Natural killer cell (primary cell): ENCODE measurements at regions not wholly inside any gene's neighbourhood (a gene's known extent, or its start where the extent isn't known, plus 50 kb on each side); places are given as distances from the start of the nearest gene placed in this dataset.

ENCODE experiments used
- ATAC-seq, 3 donors: fragments of 150-1000 bp in 2 of 3; fragments of 200-7000 bp in 1 of 3; cut with Tn5 transposase; 1 replicate in 1 of 3; 2 replicates in 2 of 3; pipeline ENCODE4 v1.10.0; 2021; ENCODE audit warnings: mild to moderate bottlenecking in 2 of 3, moderate library complexity in 2 of 3
- DNase-seq, 2 donors: peaks; one replicate each; pipeline versions ENCODE4 v3.0.0 to v3.0.0-alpha.2; 2013 to 2021; ENCODE audit warnings: mixed read lengths in 1 of 2
- H3K27ac ChIP-seq: one replicate; pipeline ENCODE4 v1.5.1; 2013; ENCODE audit warnings: mild to moderate bottlenecking, low read length
- H3K27me3 ChIP-seq: one replicate; pipeline ENCODE4 v1.6.1; 2013; ENCODE audit warnings: low read length; ENCODE audit not compliant: control insufficient read depth, insufficient read depth
- H3K36me3 ChIP-seq: one replicate; pipeline ENCODE4 v1.6.1; 2013; ENCODE audit warnings: low read length; ENCODE audit not compliant: control insufficient read depth, insufficient read depth
- H3K4me1 ChIP-seq: one replicate; pipeline ENCODE4 v1.6.1; 2013; ENCODE audit warnings: low read length; ENCODE audit not compliant: control insufficient read depth, insufficient read depth
- H3K4me3 ChIP-seq: one replicate; pipeline ENCODE4 v1.5.1; 2013; ENCODE audit warnings: low read length
- H3K9me3 ChIP-seq: one replicate; pipeline ENCODE4 v1.6.1; 2013; ENCODE audit warnings: low read length; ENCODE audit not compliant: control insufficient read depth, insufficient read depth
- H3K27ac Mint-ChIP-seq, 2 donors: one replicate each; pipeline ENCODE4 v1.8.0; 2022; ENCODE audit warnings: mild to moderate bottlenecking in 2 of 2, mixed read lengths in 2 of 2, moderate library complexity in 1 of 2
- H3K27me3 Mint-ChIP-seq, 2 donors: one replicate each; pipeline ENCODE4 v1.8.0; 2022; ENCODE audit warnings: low read depth in 2 of 2, mixed read lengths in 2 of 2
- H3K36me3 Mint-ChIP-seq: one replicate; pipeline ENCODE4 v1.8.0; 2022; ENCODE audit warnings: mixed read lengths
- H3K4me1 Mint-ChIP-seq, 2 donors: one replicate each; pipeline ENCODE4 v1.8.0; 2022; ENCODE audit warnings: mixed read lengths in 2 of 2
- H3K4me3 Mint-ChIP-seq: one replicate; pipeline ENCODE4 v1.8.0; 2022; ENCODE audit warnings: mild to moderate bottlenecking, moderate library complexity, mixed read lengths
- H3K9me3 Mint-ChIP-seq, 2 donors: one replicate each; pipeline ENCODE4 v1.8.0; 2022; ENCODE audit warnings: mixed read lengths in 2 of 2
- WGBS: methylation state at CpG from one replicate; pipeline ENCODE4 v1.1.7; 2013; ENCODE audit warnings: missing lambda C conversion rate; ENCODE audit not compliant: insufficient coverage; 5-methylcytosine and 5-hydroxymethylcytosine counted together
- intact Hi-C: fragments of 100-400 bp; cut with micrococcal nuclease; formaldehyde crosslinking; loops from one replicate; pipeline ENCODE4 v1.14.2; 2022
- TF ChIP-seq, protein P1 (sequence below): fragments of 200-600 bp; IDR thresholded peaks from one replicate; pipeline ENCODE4 v1.8.0; 2022; ENCODE audit warnings: antibody characterized with exemption

GRCh38 chr2:120976501-120977307, 241.0 kb downstream of the GLI2 start:
- 91% methylated on average over 12 of the region's 12 CpGs for WGBS
- H3K4me1 Mint-ChIP-seq: no peaks in the 10 kb centered on the region

DNA sequence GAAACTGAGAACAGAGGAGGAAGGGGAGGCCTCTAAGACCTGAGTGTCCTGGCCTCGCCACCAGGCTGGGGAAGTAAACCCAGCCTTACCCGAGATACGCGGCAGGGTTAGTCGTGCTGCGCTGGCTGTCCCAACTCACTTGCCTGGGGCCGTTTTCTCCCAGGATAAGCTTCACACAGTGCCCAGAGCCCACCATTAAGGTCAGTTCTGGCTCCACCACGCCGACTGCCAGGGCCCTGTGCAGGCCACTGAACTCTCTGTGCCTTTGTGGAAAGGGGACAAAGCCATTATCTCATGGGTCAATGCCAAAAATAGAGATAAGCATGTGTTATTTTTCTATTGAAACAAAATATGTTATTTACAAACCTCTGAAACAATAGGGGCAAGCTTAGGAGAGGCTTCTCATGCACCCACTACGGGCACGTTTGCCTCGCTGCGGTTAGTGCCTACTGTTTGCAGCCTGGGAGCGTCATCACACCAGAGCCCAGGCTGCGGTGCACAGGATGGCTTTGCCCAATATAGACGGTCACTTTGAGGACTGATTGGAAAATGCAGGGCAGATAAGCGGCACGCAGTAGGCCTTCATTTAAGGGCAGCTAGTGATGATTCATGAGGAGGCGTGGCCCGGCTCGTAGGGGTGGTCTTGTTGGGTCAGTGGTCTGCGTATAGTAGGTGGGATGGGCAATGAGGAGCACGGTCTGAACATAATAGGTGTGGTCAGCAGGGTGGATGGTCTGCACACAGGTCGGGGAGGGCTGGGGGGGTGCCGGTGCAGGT, 242.1 kb downstream of the GLI2 start:
- Mint-ChIP-seq H3K4me1 (no peaks in the 10 kb centered on the region), H3K9me3 (no peaks in the 10 kb centered on the region), H3K27me3 (no peaks in the 10 kb centered on the region), H3K4me3 (no peak overlapping the region), H3K36me3 (no peaks in the 10 kb centered on the region), H3K27ac (no peak overlapping the region)
- no peaks in the 10 kb centered on the region for H3K9me3 ChIP-seq
- no peaks in the 10 kb centered on the region for H3K27me3 ChIP-seq
- ATAC-seq (no peak), DNase-seq (no peak)
- WGBS: 93% methylated on average over 25 of the region's 25 CpGs
- TF ChIP-seq, protein P1, sequence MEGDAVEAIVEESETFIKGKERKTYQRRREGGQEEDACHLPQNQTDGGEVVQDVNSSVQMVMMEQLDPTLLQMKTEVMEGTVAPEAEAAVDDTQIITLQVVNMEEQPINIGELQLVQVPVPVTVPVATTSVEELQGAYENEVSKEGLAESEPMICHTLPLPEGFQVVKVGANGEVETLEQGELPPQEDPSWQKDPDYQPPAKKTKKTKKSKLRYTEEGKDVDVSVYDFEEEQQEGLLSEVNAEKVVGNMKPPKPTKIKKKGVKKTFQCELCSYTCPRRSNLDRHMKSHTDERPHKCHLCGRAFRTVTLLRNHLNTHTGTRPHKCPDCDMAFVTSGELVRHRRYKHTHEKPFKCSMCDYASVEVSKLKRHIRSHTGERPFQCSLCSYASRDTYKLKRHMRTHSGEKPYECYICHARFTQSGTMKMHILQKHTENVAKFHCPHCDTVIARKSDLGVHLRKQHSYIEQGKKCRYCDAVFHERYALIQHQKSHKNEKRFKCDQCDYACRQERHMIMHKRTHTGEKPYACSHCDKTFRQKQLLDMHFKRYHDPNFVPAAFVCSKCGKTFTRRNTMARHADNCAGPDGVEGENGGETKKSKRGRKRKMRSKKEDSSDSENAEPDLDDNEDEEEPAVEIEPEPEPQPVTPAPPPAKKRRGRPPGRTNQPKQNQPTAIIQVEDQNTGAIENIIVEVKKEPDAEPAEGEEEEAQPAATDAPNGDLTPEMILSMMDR: no peak
- H3K4me3 ChIP-seq: no peak overlapping the region
- no peaks in the 10 kb centered on the region for H3K36me3 ChIP-seq
- no peaks in the 10 kb centered on the region for H3K4me1 ChIP-seq
- intact Hi-C loops: no loop called here
- H3K27ac ChIP-seq: no peak overlapping the region

More at GRCh38 chr2:120976501-120977307, 241.0 kb downstream of the GLI2 start:
- Histone ChIP-seq H3K27ac (no peak overlapping the region), H3K4me3 (no peak overlapping the region), H3K27me3 (no peaks in the 10 kb centered on the region), H3K9me3 (no peaks in the 10 kb centered on the region), H3K36me3 (no peaks in the 10 kb centered on the region), H3K4me1 (no peaks in the 10 kb centered on the region)
- Mint-ChIP-seq H3K9me3 (no peaks in the 10 kb centered on the region), H3K4me3 (no peak overlapping the region), H3K36me3 (no peaks in the 10 kb centered on the region), H3K27ac (no peak overlapping the region), H3K27me3 (no peaks in the 10 kb centered on the region)
- TF ChIP-seq, protein P1: no peak
- ATAC-seq (no peak), DNase-seq (no peak)
- intact Hi-C loops: no loop called here

DNA sequence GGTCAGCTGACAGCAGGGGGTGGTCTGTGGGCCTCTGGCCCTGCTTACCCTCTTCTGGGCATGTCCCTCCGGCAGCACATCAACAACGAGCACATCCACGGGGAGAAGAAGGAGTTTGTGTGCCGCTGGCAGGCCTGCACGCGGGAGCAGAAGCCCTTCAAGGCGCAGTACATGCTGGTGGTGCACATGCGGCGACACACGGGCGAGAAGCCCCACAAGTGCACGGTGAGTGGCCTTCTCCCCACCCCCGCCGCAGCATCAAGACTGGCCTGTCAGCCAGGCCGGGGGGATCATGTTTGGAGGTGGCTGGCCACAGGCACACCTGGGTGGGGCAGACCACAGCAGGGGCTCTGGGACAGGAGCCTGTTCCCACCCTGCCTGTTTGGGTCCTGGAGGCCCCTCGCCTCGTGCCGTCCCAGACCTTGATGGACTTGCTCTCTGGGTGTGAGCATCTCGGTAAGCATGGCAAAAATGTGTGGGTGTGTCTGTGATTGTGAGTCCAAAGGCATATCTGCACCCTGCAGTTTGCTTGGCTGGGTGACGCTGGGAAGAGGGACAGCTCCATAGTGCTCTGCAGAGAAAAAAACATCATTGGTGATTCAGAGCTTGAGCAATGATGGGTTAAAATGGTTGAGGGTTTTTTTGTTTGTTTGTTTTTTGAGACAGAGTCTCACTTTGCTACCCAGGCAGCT, 242.8 kb downstream of the GLI2 start:
- TF ChIP-seq, protein P1: no peak
- 92% methylated on average over 20 of the region's 20 CpGs for WGBS
- Mint-ChIP-seq H3K36me3 (no peaks in the 10 kb centered on the region), H3K9me3 (no peaks in the 10 kb centered on the region), H3K27ac (no peak overlapping the region), H3K4me3 (no peak overlapping the region), H3K4me1 (no peaks in the 10 kb centered on the region), H3K27me3 (no peaks in the 10 kb centered on the region)
- ATAC-seq (no peak), DNase-seq (no peak)
- Histone ChIP-seq H3K4me3 (no peak overlapping the region), H3K36me3 (no peaks in the 10 kb centered on the region), H3K27me3 (no peaks in the 10 kb centered on the region), H3K9me3 (no peaks in the 10 kb centered on the region), H3K27ac (no peak overlapping the region), H3K4me1 (no peaks in the 10 kb centered on the region)
- intact Hi-C loops: no loop called here
